Upper lobe of left lung (tissue), 6 donors: ENCODE measurements at regions not wholly inside any gene's neighbourhood (a gene's known extent, or its start where the extent isn't known, plus 50 kb on each side); places are given as distances from the start of the nearest gene placed in this dataset.

Experiments
- ATAC-seq, 2 donors: fragments of 200-7000 bp; cut with Tn5 transposase; one replicate each; pipeline ENCODE4 v1.9.1; 2022; ENCODE audit warnings: mild to moderate bottlenecking in 2 of 2, moderate library complexity in 2 of 2; ENCODE audit not compliant: low FRiP score in 2 of 2
- DNase-seq, 2 donors: peaks; one replicate each; pipeline ENCODE4 v3.0.0-alpha.2; 2019 to 2020
- H3K27ac ChIP-seq, 4 donors: fragments of 200-600 bp; sonication (generic); one replicate each; pipeline ENCODE4 v1.5.1; 2016 to 2019
- H3K27me3 ChIP-seq, 4 donors: fragments of 200-600 bp; sonication (generic); one replicate each; pipeline ENCODE4 v1.5.1; 2017 to 2019
- H3K36me3 ChIP-seq, 4 donors: fragments of 200-600 bp; sonication (generic); one replicate each; pipeline ENCODE4 v1.5.1; 2016 to 2019
- H3K4me1 ChIP-seq, 4 donors: fragments of 200-600 bp; sonication (generic); one replicate each; pipeline ENCODE4 v1.5.1; 2018 to 2019
- H3K4me3 ChIP-seq, 4 donors: fragments of 200-600 bp; sonication (generic); one replicate each; pipeline ENCODE4 v1.5.1; 2017 to 2019; ENCODE audit warnings: mild to moderate bottlenecking in 2 of 4, moderate library complexity in 1 of 4
- H3K9me3 ChIP-seq, 4 donors: fragments of 200-600 bp; sonication (generic); one replicate each; pipeline ENCODE4 v1.5.1; 2018 to 2019
- CTCF ChIP-seq, 6 experiments: fragments of 450-650 bp in 4 of 6; fragments of 200-600 bp in 2 of 6; sonication (generic) in 2 of 6; IDR thresholded peaks; one replicate each; pipeline ENCODE4 v1.5.1; 2016 to 2019; ENCODE audit warnings: antibody characterized with exemption in 6 of 6
- EP300 ChIP-seq, 4 donors: sonication (generic); formaldehyde crosslinking; IDR thresholded peaks; one replicate each; pipeline ENCODE4 v1.5.1; 2017; ENCODE audit warnings: antibody characterized with exemption in 4 of 4, control low read depth in 2 of 4
- POLR2A ChIP-seq, 4 donors: fragments of 450-650 bp; IDR thresholded peaks; one replicate each; pipeline ENCODE4 v1.5.1; 2016 to 2017; ENCODE audit warnings: antibody characterized with exemption in 4 of 4, mild to moderate bottlenecking in 2 of 4
- POLR2AphosphoS5 ChIP-seq, 2 donors: sonication (generic); formaldehyde crosslinking; IDR thresholded peaks; one replicate each; pipeline ENCODE4 v1.5.1; 2017; ENCODE audit warnings: antibody characterized with exemption in 2 of 2
- WGBS, 2 donors: methylation state at CpG; one replicate each; pipeline ENCODE4 v1.1.5; 2017 to 2018; 5-methylcytosine and 5-hydroxymethylcytosine counted together
- donor health status: DM: no; HTN: no; CAD: no; lungs with moderate emphysema.
- donor health status: DM: no; HTN: yes; CAD: no; lungs with severe emphysema.

- no peaks in the 10 kb centered on the region for H3K36me3 ChIP-seq
- H3K9me3 ChIP-seq = no peaks in the 10 kb centered on the region
- no peak overlapping the region for H3K27ac ChIP-seq
- H3K4me3 ChIP-seq = no peak overlapping the region
- no peaks in the 10 kb centered on the region for H3K27me3 ChIP-seq
- 85 to 87% methylated on average over 2 of the region's 2 CpGs for WGBS, 2 donors
- no peak for ATAC-seq
- TF ChIP-seq EP300 (IDR thresholded peaks at IDR 0.05) (no peak), POLR2A (IDR thresholded peaks at IDR 0.05) (no peak), POLR2AphosphoS5 (IDR thresholded peaks at IDR 0.05) (no peak), CTCF (IDR thresholded peaks at IDR 0.05) (no peak)
- DNase-seq = no peak
- no peaks in the 10 kb centered on the region for H3K4me1 ChIP-seq
Observed at GRCh38 chr1:101089613-101090338, 64.2 kb upstream of the DPH5 start.

GRCh38 chr1:101088431-101088830 is 62.8 kb upstream of the DPH5 start:
- no peak for ATAC-seq
- H3K27ac ChIP-seq = no peak overlapping the region
- WGBS, 2 donors = 95 to 97% methylated on average over 1 of the region's 1 CpG

GRCh38 chr1:101086783-101087182 is 61.2 kb upstream of the DPH5 start:
- Histone ChIP-seq H3K27me3 (no peaks in the 10 kb centered on the region), H3K9me3 (no peaks in the 10 kb centered on the region), H3K27ac (no peak overlapping the region), H3K4me1 (no peaks in the 10 kb centered on the region), H3K4me3 (no peak overlapping the region), H3K36me3 (no peaks in the 10 kb centered on the region)
- TF ChIP-seq POLR2AphosphoS5 (IDR thresholded peaks at IDR 0.05) = no peak
- TF ChIP-seq POLR2A (IDR thresholded peaks at IDR 0.05) = no peak
- TF ChIP-seq EP300 (IDR thresholded peaks at IDR 0.05) = no peak
- TF ChIP-seq CTCF (IDR thresholded peaks at IDR 0.05) = no peak
- DNase-seq = no peak
- ATAC-seq = no peak
- 62 to 72% methylated on average over 2 of the region's 2 CpGs for WGBS, 2 donors

More at GRCh38 chr1:101088431-101088830, 62.8 kb upstream of the DPH5 start:
- H3K4me3 ChIP-seq = no peak overlapping the region
- H3K27me3 ChIP-seq = no peaks in the 10 kb centered on the region
- H3K4me1 ChIP-seq = no peaks in the 10 kb centered on the region
- no peaks in the 10 kb centered on the region for H3K36me3 ChIP-seq
- no peak for TF ChIP-seq POLR2A (IDR thresholded peaks at IDR 0.05)
- no peak for TF ChIP-seq CTCF (IDR thresholded peaks at IDR 0.05)
- no peak for TF ChIP-seq EP300 (IDR thresholded peaks at IDR 0.05)
- no peak for TF ChIP-seq POLR2AphosphoS5 (IDR thresholded peaks at IDR 0.05)
- DNase-seq = no peak
- H3K9me3 ChIP-seq = no peaks in the 10 kb centered on the region

GRCh38 chr1:101081496-101082488 is 56.2 kb upstream of the DPH5 start:
- 77 to 81% methylated on average over 8 of the region's 8 CpGs for WGBS, 2 donors
- Histone ChIP-seq H3K27me3 (no peaks in the 10 kb centered on the region), H3K27ac (no peak overlapping the region), H3K4me1 (no peaks in the 10 kb centered on the region), H3K36me3 (no peaks in the 10 kb centered on the region), H3K9me3 (no peaks in the 10 kb centered on the region), H3K4me3 (no peak overlapping the region)
- no peak for TF ChIP-seq POLR2A (IDR thresholded peaks at IDR 0.05)
- no peak for TF ChIP-seq EP300 (IDR thresholded peaks at IDR 0.05)
- no peak for TF ChIP-seq CTCF (IDR thresholded peaks at IDR 0.05)
- no peak for TF ChIP-seq POLR2AphosphoS5 (IDR thresholded peaks at IDR 0.05)
- DNase-seq = no peak
- ATAC-seq = no peak
